ENCODE measurements at regions not wholly inside any gene's neighbourhood (a gene's known extent, or its start where the extent isn't known, plus 50 kb on each side); places are given as distances from the start of the nearest gene placed in this dataset.

GRCh38 chr2:71788601-71789240, 335.4 kb downstream of the DYSF start:
- TF ChIP-seq GATA2 (IDR thresholded peaks at IDR 0.05; ENCODE audit: low read depth, low read length) = no peak
- TF ChIP-seq GATA3 (IDR thresholded peaks at IDR 0.05; ENCODE audit: low read depth, low read length) = no peak
